Adipocyte (in vitro differentiated cells): ENCODE measurements at regions not wholly inside any gene's neighbourhood (a gene's known extent, or its start where the extent isn't known, plus 50 kb on each side); places are given as distances from the start of the nearest gene placed in this dataset.
"Not testable (repeated sequence)": the region's sequence is repeated elsewhere in the genome, so short reads cannot be mapped to it uniquely, and the experiment has no call there.

ENCODE experiments used
- DNase-seq: peaks from one replicate; pipeline ENCODE4 v3.0.0-alpha.2; 2015; ENCODE audit warnings: low read depth
- H3K27me3 ChIP-seq: replicated peaks from 2 replicates; pipeline ENCODE4 v1.7.0; 2013; ENCODE audit warnings: mild to moderate bottlenecking, low read length, moderate library complexity; ENCODE audit not compliant: control insufficient read depth, insufficient read depth
- H3K36me3 ChIP-seq: 2 replicates; pipeline ENCODE4 v1.7.0; 2013; ENCODE audit warnings: low read length, mild to moderate bottlenecking, moderate library complexity; ENCODE audit not compliant: control insufficient read depth, insufficient read depth, severe bottlenecking
- H3K4me1 ChIP-seq: 2 replicates; pipeline ENCODE4 v1.7.0; 2013; ENCODE audit warnings: mild to moderate bottlenecking, low read length, moderate library complexity; ENCODE audit not compliant: control insufficient read depth, insufficient read depth
- H3K4me3 ChIP-seq: 2 replicates; pipeline ENCODE4 v1.7.0; 2013; ENCODE audit warnings: mild to moderate bottlenecking, low read length, moderate library complexity
- H3K9ac ChIP-seq: 2 replicates; pipeline ENCODE4 v1.7.0; 2013; ENCODE audit warnings: mild to moderate bottlenecking, low read length, moderate library complexity
- H3K9me3 ChIP-seq: 2 replicates; pipeline ENCODE4 v1.7.0; 2013; ENCODE audit warnings: mild to moderate bottlenecking, low read length, moderate library complexity; ENCODE audit not compliant: control insufficient read depth

DNA sequence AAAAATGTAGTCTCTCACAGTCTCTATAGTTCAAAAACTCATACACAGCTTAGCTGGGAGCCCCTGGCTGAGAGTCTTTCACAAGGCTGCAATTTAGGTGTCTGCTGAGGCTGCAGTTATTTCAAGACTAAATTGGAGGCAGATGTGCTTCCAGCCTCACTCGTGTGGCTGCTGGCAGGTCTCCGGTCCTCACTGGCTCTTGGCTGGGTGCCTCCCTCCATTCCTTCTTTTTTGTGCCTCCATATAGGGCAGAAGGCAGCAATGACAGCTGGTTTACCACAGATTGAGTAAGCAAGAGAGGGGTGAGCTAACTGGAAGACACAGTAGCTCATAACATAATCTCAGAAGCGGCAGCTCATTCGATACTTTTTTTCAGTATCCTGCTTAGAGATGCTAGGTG lies 2167.7 kb upstream of the WWC1 start:
- no peak overlapping the region for H3K4me3 ChIP-seq
- H3K9me3 ChIP-seq: no peaks in the 10 kb centered on the region
- H3K36me3 ChIP-seq: no peaks in the 10 kb centered on the region
- no peak for DNase-seq
- no peaks in the 10 kb centered on the region for H3K27me3 ChIP-seq
- peaks cover 5% of the 10 kb centered on the region for H3K4me1 ChIP-seq
- H3K9ac ChIP-seq: no peak overlapping the region

DNA sequence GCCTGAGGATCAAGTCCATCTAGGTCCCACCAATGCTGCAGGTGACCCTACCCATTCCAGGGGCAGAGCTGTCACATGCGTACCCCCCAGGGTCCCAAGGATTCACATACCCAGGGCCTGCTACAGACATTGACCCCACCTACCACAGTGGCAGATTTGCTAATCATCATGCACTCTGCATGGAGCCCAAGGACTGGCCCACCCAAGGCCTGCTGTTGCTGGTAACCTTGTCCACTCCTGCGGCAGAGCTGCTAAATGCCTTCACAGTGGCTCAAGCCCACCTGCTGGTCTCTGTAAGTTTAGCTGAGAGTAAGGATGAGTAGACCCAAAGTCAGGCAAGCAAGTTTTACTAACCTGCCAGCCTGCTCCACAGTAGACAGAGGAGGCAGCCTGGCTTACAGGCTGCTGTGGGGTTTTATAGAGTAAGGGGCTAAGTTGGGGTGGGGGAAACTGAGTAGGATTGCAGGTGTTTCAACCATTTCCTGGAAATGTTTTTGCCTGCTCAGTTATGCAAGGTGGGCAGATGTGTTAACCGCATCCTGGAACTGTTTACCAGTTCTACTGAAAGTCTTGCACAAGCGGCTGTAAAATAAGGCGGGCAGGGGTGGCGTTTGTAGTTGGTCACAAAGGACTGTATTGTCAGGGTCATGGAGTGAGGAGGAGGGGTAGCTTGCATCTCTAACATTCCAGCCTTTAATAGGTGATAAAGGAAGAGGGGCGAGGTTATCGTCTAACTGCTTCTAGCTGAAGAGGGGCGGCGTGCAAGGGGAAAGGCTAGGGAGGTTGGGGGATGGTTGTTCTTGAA lies 2163.5 kb upstream of the WWC1 start:
- Histone ChIP-seq H3K27me3 (no peaks in the 10 kb centered on the region), H3K36me3 (no peaks in the 10 kb centered on the region), H3K9me3 (peaks cover 5% of the 10 kb centered on the region), H3K9ac (no peak overlapping the region), H3K4me3 (no peak overlapping the region), H3K4me1 (peaks cover 5% of the 10 kb centered on the region)
- DNase-seq: no peak

DNA sequence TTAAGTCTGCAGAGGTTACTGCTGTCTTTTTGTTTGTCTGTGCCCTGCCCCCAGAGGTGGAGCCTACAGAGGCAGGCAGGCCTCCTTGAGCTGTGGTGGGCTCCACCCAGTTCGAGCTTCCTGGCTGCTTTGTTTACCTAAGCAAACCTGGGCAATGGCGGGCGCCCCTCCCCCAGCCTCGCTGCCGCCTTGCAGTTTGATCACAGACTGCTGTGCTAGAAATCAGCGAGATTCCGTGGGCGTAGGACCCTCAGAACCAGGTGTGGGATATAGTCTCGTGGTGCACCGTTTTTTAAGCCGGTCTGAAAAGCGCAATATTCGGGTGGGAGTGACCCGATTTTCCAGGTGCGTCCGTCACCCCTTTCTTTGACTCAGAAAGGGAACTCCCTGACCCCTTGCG lies 2146.3 kb upstream of the WWC1 start:
- not testable (repeated sequence) for H3K9me3 ChIP-seq, DNase-seq, H3K4me3 ChIP-seq, H3K4me1 ChIP-seq, H3K27me3 ChIP-seq, H3K9ac ChIP-seq, H3K36me3 ChIP-seq

DNA sequence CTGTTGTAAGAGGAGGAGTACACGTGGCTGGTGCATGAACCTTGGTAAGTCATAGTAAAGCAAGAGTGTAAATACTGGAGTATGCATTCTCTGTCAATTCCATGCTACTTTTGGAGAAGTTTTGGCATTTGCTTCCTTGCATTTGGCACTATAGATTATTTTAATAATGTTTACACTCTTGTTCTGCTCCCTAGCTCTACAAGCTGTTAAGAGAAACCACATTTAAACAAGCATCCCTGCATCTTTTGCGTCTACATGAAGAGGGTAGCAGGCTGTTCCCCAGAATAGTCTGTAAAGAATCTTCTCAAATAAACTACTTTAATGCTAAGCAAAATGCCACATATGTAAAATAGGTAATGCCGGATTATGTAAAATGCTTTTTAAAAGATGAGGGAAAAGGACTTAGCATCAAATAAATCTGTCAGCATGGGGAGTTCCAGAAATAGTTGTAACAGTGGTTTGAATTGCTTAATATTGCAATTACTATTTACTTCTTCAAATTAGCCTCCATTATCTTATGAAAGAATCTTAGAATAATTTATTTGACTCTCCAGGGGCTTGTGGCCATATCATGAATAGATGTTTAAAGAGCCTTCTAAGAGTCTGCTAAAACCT lies 2127.3 kb upstream of the WWC1 start:
- Histone ChIP-seq H3K9ac (no peak overlapping the region), H3K36me3 (no peaks in the 10 kb centered on the region), H3K4me3 (no peak overlapping the region), H3K4me1 (no peaks in the 10 kb centered on the region), H3K9me3 (no peaks in the 10 kb centered on the region), H3K27me3 (no peaks in the 10 kb centered on the region)
- no peak for DNase-seq

DNA sequence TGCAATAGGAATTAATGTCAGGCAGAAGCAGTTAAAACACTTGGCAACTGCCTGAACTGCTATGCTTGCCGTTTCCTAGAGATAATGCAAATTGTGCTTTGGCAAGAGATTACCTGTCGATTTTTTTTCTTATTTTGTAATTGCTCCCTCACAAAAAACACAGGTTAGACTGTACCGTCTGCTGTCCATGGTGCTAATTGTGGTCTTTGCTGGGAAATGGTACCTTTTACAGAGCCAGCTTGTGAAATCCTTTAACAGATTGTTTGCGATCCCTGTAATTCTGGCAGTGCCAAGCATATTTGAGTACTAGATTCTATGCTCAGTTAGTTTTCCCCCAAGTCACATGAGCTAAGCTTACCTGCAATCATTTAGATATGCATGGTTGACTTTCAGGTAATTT lies 2125.8 kb upstream of the WWC1 start:
- Histone ChIP-seq H3K36me3 (no peaks in the 10 kb centered on the region), H3K27me3 (no peaks in the 10 kb centered on the region), H3K9ac (no peak overlapping the region), H3K9me3 (no peaks in the 10 kb centered on the region), H3K4me1 (no peaks in the 10 kb centered on the region), H3K4me3 (no peak overlapping the region)
- DNase-seq: peak; percentile 2

DNA sequence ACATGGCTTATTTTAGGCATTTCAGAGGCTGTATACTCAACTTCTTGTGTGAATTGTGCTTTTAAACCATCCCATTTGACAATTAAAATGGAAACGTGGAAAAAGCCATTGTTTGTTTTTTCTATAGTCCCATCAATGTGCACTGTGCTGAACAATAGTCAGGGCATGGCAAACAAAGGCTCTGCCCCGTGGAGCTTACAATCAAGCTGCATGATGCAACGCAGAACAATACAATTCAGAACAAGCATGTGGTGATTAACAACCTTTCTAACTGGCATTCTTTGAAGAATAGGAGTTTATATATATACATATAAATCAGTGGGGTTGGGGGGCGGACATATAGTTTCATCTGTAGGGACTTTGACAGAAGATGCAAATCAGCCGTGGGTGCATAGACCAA lies 2125.4 kb upstream of the WWC1 start:
- Histone ChIP-seq H3K9ac (no peak overlapping the region), H3K4me3 (no peak overlapping the region), H3K9me3 (no peaks in the 10 kb centered on the region), H3K36me3 (no peaks in the 10 kb centered on the region), H3K27me3 (no peaks in the 10 kb centered on the region), H3K4me1 (no peaks in the 10 kb centered on the region)
- no peak for DNase-seq

DNA sequence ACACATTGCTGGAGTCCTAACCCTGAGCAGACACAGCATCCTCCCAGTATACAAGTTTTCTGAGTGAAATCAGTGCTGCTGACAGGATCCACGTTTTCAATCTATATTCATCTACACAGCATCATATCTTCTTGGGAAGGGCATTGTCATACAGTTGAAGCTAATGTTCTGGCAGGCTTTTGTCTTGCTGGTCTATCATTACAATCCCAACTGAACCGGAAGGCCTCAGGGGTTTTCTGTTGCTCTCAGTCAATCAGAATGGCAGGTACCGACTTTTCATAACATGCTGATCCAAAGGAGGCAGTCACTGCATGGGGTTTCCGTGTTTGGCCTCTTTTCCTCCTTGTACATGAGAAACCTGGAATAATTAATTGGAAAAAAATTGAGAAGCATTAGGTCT lies 2118.8 kb upstream of the WWC1 start:
- Histone ChIP-seq H3K9ac (no peak overlapping the region), H3K4me1 (no peaks in the 10 kb centered on the region), H3K36me3 (no peaks in the 10 kb centered on the region), H3K9me3 (no peaks in the 10 kb centered on the region), H3K4me3 (no peak overlapping the region), H3K27me3 (no peaks in the 10 kb centered on the region)
- DNase-seq: no peak

DNA sequence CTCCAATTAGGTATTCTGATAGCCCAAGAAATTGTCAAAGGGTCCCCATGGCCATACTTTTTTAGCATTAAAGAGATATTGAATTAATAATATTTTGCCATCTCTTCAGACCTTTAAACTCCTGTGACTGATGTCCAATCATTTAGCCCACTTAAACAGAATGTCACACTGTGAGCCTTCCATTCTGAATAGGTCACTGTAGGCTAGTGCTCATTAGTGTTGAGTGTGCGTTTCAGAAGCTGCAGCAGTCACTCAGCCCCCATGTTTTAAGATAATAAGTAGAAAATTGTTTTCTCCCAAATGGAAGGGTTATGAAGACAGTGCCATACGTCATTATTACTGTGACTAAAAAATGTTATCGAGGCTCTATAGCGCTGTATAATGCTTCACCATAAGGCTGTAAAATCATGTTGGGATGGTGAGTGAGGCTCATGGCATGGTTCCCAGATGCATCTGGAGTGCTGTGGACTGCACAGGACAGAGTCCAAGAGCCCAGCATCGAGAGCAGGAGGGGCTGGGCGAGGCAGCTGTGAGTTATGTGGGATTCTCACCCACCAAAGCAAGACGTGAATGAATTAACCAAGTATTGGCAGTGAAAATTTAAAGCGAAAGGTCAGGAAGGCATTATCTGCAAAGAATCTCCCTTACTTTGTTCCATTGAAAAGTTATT lies 2112.9 kb upstream of the WWC1 start:
- no peak overlapping the region for H3K9ac ChIP-seq
- H3K4me3 ChIP-seq: no peak overlapping the region
- H3K36me3 ChIP-seq: no peaks in the 10 kb centered on the region
- no peaks in the 10 kb centered on the region for H3K9me3 ChIP-seq
- H3K27me3 ChIP-seq: no peaks in the 10 kb centered on the region
- no peak for DNase-seq
- no peaks in the 10 kb centered on the region for H3K4me1 ChIP-seq

DNA sequence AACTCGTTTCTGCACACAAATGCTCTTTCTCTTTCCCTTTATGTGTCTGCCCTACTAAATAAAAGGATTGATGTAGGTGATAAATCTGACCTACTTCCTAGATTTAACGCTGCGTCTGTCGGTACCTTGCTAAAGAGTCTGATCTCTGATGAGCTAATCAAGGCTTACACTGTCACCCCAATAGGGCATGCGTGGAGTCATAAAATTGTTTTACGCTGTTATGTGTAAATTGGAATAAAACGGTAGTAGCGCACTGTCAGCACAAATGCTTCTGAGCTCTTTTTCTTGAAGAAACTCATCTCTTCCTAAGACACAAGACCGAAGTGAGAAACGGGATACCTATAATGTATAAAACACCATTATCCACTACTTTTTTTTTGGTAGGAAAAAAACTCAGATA lies 2106.3 kb upstream of the WWC1 start:
- H3K4me3 ChIP-seq: no peak overlapping the region
- no peaks in the 10 kb centered on the region for H3K9me3 ChIP-seq
- no peak overlapping the region for H3K9ac ChIP-seq
- H3K4me1 ChIP-seq: no peaks in the 10 kb centered on the region
- H3K36me3 ChIP-seq: no peaks in the 10 kb centered on the region
- H3K27me3 ChIP-seq: no peaks in the 10 kb centered on the region
- no peak for DNase-seq

DNA sequence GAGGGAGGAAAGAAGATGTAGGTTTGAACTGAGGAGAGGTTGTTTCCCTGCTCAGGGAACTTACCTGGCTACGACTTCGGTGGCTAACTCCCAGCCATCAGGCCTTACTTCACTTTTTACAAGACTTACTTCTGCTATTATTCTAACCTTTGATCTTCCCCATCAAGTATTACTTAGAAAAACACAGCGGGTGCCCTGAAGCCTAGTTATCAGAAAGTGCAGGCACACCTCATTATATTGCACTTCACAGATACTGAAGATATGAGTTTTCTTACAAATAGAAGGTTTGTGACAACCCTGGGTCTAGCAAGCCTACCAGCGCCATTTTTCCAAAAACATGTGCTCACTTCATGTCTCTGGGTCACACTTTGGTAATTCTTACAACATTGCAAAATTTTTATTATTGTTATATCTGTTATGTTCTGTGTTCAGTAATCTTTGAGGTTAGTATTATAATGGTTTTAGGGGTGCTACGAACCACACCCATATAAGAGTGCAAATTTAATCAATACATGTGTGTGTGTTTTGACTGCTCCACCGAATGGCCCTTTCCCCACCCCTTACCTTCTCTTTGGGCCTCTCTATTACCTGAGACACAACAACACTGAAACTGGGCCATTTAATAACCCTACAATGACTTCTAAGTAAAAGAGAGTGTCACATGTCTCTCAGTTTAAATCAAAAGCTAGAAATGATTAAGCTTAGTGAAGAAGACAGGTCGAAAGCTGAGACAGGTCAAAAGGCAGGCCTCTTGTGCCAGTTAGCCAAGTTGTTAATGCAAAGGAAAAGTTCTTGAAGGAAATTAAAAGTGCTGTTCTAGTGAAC lies 2102.7 kb upstream of the WWC1 start:
- Histone ChIP-seq H3K9ac (no peak overlapping the region), H3K9me3 (no peaks in the 10 kb centered on the region), H3K36me3 (no peaks in the 10 kb centered on the region), H3K4me1 (no peaks in the 10 kb centered on the region), H3K27me3 (no peaks in the 10 kb centered on the region), H3K4me3 (no peak overlapping the region)
- DNase-seq: no peak

DNA sequence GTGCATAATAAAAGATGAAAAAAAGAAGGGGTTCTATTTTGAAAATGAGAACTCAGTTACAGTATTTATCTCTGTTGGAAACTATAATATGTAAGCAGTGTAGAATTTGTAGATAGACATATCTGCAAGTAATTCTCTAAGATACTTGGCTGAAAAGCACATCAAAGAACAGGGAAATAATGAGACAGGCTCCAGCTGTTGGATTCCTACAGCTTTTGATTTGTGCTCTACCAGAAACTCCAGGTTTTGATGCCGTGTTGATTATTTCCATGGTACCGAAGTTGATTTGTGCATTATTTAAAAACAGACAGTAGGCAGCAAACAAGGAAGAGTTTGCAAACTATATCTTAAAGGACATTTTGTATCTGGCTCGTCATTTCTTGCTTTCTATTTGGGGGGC lies 2098.7 kb upstream of the WWC1 start:
- Histone ChIP-seq H3K4me1 (no peaks in the 10 kb centered on the region), H3K9ac (no peak overlapping the region), H3K27me3 (no peaks in the 10 kb centered on the region), H3K36me3 (no peaks in the 10 kb centered on the region), H3K9me3 (no peaks in the 10 kb centered on the region), H3K4me3 (no peak overlapping the region)
- DNase-seq: no peak
